Ascending aorta (tissue), 2 donors: ENCODE measurements at regions not wholly inside any gene's neighbourhood (a gene's known extent, or its start where the extent isn't known, plus 50 kb on each side); places are given as distances from the start of the nearest gene placed in this dataset.

ENCODE experiments used
- DNase-seq, 2 donors: peaks; one replicate each; pipeline ENCODE4 v3.0.0-alpha.2; 2019; ENCODE audit warnings: low spot score in 2 of 2
- H3K27ac ChIP-seq, 2 donors: fragments of 200-600 bp; sonication (generic); one replicate each; pipeline ENCODE4 v1.5.1; 2016 to 2017; ENCODE audit warnings: mild to moderate bottlenecking in 1 of 2
- H3K27me3 ChIP-seq: fragments of 200-600 bp; sonication (generic); one replicate; pipeline ENCODE4 v1.5.1; 2017
- H3K36me3 ChIP-seq, 2 donors: fragments of 200-600 bp; sonication (generic); one replicate each; pipeline ENCODE4 v1.5.1; 2016
- H3K4me1 ChIP-seq, 2 donors: fragments of 200-600 bp; sonication (generic); one replicate each; pipeline ENCODE4 v1.5.1; 2016 to 2017; ENCODE audit warnings: mild to moderate bottlenecking in 1 of 2
- H3K4me3 ChIP-seq, 2 donors: fragments of 200-600 bp; sonication (generic); one replicate each; pipeline ENCODE4 v1.5.1; 2016 to 2017; ENCODE audit warnings: mild to moderate bottlenecking in 1 of 2
- H3K9me3 ChIP-seq, 2 donors: fragments of 200-600 bp; sonication (generic); one replicate each; pipeline ENCODE4 v1.5.1; 2016
- intact Hi-C: fragments of 100-400 bp; cut with DNase I; formaldehyde crosslinking; loops from one replicate; pipeline ENCODE4 v1.15.1; 2023
- TF ChIP-seq, protein P1 (sequence below), 3 experiments: fragments of 200-600 bp in 2 of 3; fragments of 450-650 bp in 1 of 3; sonication (generic) in 2 of 3; IDR thresholded peaks; one replicate each; pipeline ENCODE4 v1.5.1; 2016 to 2019; ENCODE audit warnings: antibody characterized with exemption in 3 of 3, mild to moderate bottlenecking in 1 of 3, moderate library complexity in 1 of 3

DNA sequence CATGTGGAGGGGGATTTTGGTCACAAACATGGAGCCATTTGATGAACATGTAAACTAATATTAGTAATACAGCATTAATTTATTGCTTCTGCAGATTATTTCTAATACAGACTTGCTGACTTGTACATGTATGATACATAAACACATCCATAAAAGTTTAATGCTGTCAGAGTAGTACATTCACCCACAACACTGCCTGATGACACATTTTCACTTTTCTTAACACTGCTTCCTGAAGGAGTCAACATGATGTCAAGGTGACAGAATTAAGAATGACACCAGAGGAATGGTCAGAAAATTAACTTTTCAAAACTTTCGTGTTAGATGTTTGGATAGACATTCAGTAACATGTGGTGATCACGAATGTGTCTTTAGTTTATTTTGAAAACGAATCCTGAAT lies 199.4 kb downstream of the SATB1 start:
- no peak for DNase-seq
- Histone ChIP-seq H3K36me3 (no peaks in the 10 kb centered on the region), H3K27ac (no peak overlapping the region), H3K27me3 (no peaks in the 10 kb centered on the region), H3K4me1 (no peaks in the 10 kb centered on the region), H3K4me3 (no peak overlapping the region), H3K9me3 (no peaks in the 10 kb centered on the region)
- intact Hi-C loops, result no loop called here
- TF ChIP-seq, protein P1, sequence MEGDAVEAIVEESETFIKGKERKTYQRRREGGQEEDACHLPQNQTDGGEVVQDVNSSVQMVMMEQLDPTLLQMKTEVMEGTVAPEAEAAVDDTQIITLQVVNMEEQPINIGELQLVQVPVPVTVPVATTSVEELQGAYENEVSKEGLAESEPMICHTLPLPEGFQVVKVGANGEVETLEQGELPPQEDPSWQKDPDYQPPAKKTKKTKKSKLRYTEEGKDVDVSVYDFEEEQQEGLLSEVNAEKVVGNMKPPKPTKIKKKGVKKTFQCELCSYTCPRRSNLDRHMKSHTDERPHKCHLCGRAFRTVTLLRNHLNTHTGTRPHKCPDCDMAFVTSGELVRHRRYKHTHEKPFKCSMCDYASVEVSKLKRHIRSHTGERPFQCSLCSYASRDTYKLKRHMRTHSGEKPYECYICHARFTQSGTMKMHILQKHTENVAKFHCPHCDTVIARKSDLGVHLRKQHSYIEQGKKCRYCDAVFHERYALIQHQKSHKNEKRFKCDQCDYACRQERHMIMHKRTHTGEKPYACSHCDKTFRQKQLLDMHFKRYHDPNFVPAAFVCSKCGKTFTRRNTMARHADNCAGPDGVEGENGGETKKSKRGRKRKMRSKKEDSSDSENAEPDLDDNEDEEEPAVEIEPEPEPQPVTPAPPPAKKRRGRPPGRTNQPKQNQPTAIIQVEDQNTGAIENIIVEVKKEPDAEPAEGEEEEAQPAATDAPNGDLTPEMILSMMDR (IDR thresholded peaks at IDR 0.05), result no peak

DNA sequence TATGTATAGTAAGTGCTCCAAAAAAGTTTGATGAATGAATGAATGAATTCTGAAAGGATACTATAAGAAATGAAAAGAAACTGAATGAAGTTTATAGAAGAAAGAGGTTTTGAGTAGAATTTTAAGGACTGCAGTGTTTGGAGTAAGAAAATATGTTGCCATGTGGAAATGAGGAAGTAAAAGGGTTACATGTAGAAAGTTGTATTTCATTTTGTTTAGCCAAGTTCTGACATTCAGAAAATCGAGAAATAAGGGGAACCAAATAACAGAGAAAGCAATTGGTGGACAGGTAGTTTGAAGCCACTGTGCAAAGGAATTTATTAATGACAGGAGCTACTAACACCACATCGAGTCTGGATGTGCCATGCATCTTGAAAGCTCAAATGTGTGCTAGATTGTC lies 200.7 kb downstream of the SATB1 start:
- Histone ChIP-seq H3K4me1 (no peaks in the 10 kb centered on the region), H3K27me3 (no peaks in the 10 kb centered on the region), H3K36me3 (no peaks in the 10 kb centered on the region), H3K27ac (no peak overlapping the region), H3K4me3 (no peak overlapping the region), H3K9me3 (no peaks in the 10 kb centered on the region)
- no peak for DNase-seq
- intact Hi-C loops, result no loop called here
- TF ChIP-seq, protein P1 (IDR thresholded peaks at IDR 0.05), result no peak

DNA sequence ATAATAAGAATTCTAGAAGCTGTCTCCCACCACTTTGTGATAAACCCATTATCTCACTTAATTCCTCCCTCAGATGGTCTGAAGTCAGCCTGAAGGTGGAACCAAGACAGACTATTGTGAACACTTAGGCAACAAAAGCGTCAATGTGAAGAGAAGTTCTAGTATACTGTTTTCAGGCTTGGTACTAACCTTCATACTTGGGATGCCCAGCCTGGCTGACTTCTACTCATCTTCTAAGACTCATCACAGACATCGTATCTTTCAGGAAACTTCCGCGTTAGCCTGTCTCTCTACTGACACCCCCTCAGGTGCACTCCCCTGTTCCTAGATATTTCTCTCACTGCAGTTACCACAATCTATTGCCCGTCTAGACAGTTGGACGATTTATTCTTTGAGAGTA lies 201.2 kb downstream of the SATB1 start:
- intact Hi-C loops, result no loop called here
- H3K27me3 ChIP-seq, result no peaks in the 10 kb centered on the region
- TF ChIP-seq, protein P1 (IDR thresholded peaks at IDR 0.05), result no peak
- no peak overlapping the region for H3K4me3 ChIP-seq
- DNase-seq, result no peak
- H3K4me1 ChIP-seq, result no peaks in the 10 kb centered on the region
- no peaks in the 10 kb centered on the region for H3K9me3 ChIP-seq
- no peaks in the 10 kb centered on the region for H3K36me3 ChIP-seq
- H3K27ac ChIP-seq, result no peak overlapping the region

DNA sequence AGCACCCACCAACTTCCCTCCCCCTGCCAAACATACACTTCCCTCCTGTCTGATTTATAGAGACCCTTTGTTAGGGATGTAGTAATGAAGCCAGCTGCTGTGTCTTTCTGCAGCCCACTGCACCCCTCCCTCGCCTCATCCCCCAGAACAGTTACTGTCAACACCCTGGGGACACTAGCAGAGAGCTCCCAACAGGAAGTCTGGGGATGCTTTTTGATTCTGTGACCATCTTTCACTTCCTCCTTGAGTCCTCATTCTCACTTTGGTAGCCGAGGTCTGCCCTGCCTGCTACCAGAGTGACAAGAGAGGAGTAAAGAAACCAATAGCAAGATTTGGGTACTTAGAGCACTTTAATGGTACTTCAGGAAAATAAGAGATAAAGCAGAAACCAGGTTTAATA lies 201.6 kb downstream of the SATB1 start:
- Histone ChIP-seq H3K4me1 (no peaks in the 10 kb centered on the region), H3K36me3 (no peaks in the 10 kb centered on the region), H3K27me3 (no peaks in the 10 kb centered on the region), H3K9me3 (no peaks in the 10 kb centered on the region), H3K27ac (no peak overlapping the region), H3K4me3 (no peak overlapping the region)
- DNase-seq, result no peak
- intact Hi-C loops, result no loop called here
- TF ChIP-seq, protein P1 (IDR thresholded peaks at IDR 0.05), result no peak

DNA sequence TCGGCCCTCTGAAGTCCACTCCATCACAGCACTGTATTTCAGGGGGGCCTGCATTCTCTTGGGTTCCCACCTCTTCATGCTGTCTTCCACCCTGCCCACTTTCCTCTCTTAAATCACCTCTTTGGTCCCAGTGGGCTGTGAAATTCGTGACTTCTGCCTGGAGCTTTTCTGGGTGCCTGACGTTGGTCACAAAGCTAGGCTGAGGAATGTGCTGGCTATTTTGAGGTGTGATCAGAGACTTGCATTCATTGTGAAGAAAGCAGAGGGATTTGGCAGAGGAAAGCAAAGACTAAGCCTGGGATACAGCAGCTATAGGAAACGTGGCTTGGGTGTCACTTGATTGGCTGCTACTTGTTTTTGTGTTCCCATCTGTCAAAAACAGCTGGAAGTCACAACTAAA lies 202.5 kb downstream of the SATB1 start:
- Histone ChIP-seq H3K27me3 (no peaks in the 10 kb centered on the region), H3K27ac (no peak overlapping the region), H3K4me1 (no peaks in the 10 kb centered on the region), H3K36me3 (no peaks in the 10 kb centered on the region), H3K4me3 (no peak overlapping the region), H3K9me3 (no peaks in the 10 kb centered on the region)
- TF ChIP-seq, protein P1 (IDR thresholded peaks at IDR 0.05), result no peak
- DNase-seq, result no peak
- intact Hi-C loops, result no loop called here

DNA sequence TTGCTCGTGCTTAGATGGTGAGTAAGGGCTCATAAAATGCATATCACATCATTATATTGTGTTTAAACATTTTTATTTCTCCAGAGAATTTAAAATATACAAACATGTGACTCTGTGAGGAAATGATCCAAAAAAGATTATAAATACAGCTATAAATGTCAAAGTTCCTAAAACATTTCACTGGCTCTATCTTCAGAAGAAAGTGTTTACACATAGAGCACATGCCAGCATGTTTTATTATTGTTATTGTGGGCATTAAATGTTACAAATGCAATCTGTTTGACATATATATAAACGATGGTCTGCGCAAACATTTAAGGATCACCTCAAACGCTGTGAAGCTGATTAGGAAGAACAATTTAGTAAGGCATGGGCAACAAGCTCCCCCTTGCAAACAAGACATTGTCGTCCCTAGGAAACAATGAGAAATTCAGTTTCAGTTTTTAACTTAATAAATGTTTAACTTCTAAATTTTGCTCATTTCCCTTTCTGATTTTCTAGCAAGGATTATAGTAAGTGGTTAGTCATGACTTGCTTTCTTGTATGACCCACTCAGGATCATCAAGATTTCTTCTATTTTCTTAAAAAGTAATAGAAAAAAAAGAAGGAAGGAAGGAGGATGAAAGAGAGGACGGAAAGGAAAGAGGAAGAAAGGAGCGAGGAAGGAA lies 207.5 kb downstream of the SATB1 start:
- intact Hi-C loops, result no loop called here
- Histone ChIP-seq H3K4me1 (no peaks in the 10 kb centered on the region), H3K27ac (no peak overlapping the region), H3K4me3 (no peak overlapping the region), H3K36me3 (no peaks in the 10 kb centered on the region), H3K27me3 (no peaks in the 10 kb centered on the region), H3K9me3 (no peaks in the 10 kb centered on the region)
- TF ChIP-seq, protein P1 (IDR thresholded peaks at IDR 0.05), result no peak
- no peak for DNase-seq
